Liver (tissue), 8 donors: ENCODE measurements at regions not wholly inside any gene's neighbourhood (a gene's known extent, or its start where the extent isn't known, plus 50 kb on each side); places are given as distances from the start of the nearest gene placed in this dataset.

Experiments used
- DNase-seq: peaks from one replicate; pipeline ENCODE4 v3.0.0-alpha.2; 2017; ENCODE audit warnings: low spot score
- H3K27ac ChIP-seq, 2 donors: one replicate each; pipeline ENCODE4 v1.7.0; 2013; ENCODE audit warnings: inconsistent platforms in 2 of 2, low read length in 2 of 2, control low read depth in 1 of 2, low read depth in 1 of 2, mild to moderate bottlenecking in 1 of 2
- H3K27me3 ChIP-seq, 4 donors: one replicate each; pipeline versions ENCODE4 v1.6.1 to v1.7.0; 2013; ENCODE audit warnings: low read length in 3 of 4, inconsistent platforms in 1 of 4, mild to moderate bottlenecking in 1 of 4, moderate library complexity in 1 of 4; ENCODE audit not compliant: control insufficient read depth in 4 of 4, insufficient read depth in 4 of 4
- H3K36me3 ChIP-seq, 4 donors: one replicate each; pipeline versions ENCODE4 v1.6.1 to v1.7.0; 2013; ENCODE audit warnings: low read length in 3 of 4, mild to moderate bottlenecking in 3 of 4, low read depth in 1 of 4, moderate library complexity in 1 of 4; ENCODE audit not compliant: control insufficient read depth in 4 of 4, insufficient read depth in 3 of 4
- H3K4me1 ChIP-seq, 4 donors: one replicate each; pipeline versions ENCODE4 v1.6.1 to v1.7.0; 2013; ENCODE audit warnings: low read length in 3 of 4, mild to moderate bottlenecking in 3 of 4, moderate library complexity in 1 of 4; ENCODE audit not compliant: control insufficient read depth in 4 of 4, insufficient read depth in 4 of 4
- H3K4me3 ChIP-seq, 3 donors: one replicate each; pipeline versions ENCODE4 v1.6.1 to v1.7.0; 2013; ENCODE audit warnings: low read length in 3 of 3, control low read depth in 1 of 3, low read depth in 1 of 3, mild to moderate bottlenecking in 1 of 3
- H3K9ac ChIP-seq, 2 donors: one replicate each; pipeline ENCODE4 v1.7.0; 2013; ENCODE audit warnings: low read length in 2 of 2, mild to moderate bottlenecking in 2 of 2, moderate library complexity in 2 of 2, control low read depth in 1 of 2, low read depth in 1 of 2
- H3K9me3 ChIP-seq, 4 donors: one replicate each; pipeline versions ENCODE4 v1.6.1 to v1.7.0; 2013; ENCODE audit warnings: low read length in 3 of 4; ENCODE audit not compliant: control insufficient read depth in 4 of 4
- ATF3 ChIP-seq: IDR thresholded peaks from 2 replicates; pipeline ENCODE4 v1.6.1; 2016; ENCODE audit warnings: antibody characterized with exemption
- CTCF ChIP-seq: fragments of 150-350 bp; IDR thresholded peaks from 2 replicates; pipeline ENCODE4 v1.5.1; 2017; ENCODE audit warnings: improper control_type of control experiment, low read depth, low read length; ENCODE audit not compliant: missing input control
- EGR1 ChIP-seq, 2 donors: IDR thresholded peaks; 2 replicates each; pipeline ENCODE4 v1.6.1; 2016 to 2018; ENCODE audit warnings: antibody characterized with exemption in 2 of 2, low read depth in 2 of 2
- FOXA2 ChIP-seq: IDR thresholded peaks from 2 replicates; pipeline ENCODE4 v1.6.1; 2016; ENCODE audit warnings: antibody characterized with exemption
- GABPA ChIP-seq, 2 donors: IDR thresholded peaks in 1 of 2; conservative IDR thresholded peaks in 1 of 2; 2 replicates each; pipeline ENCODE4 v1.6.1; 2016; ENCODE audit warnings: antibody characterized with exemption in 2 of 2, mild to moderate bottlenecking in 1 of 2, moderate library complexity in 1 of 2
- HNF4A ChIP-seq, 2 donors: conservative IDR thresholded peaks; 2 replicates each; pipeline ENCODE4 v1.6.1; 2016; ENCODE audit warnings: antibody characterized with exemption in 2 of 2, mild to moderate bottlenecking in 2 of 2
- HNF4G ChIP-seq: IDR thresholded peaks from 2 replicates; pipeline ENCODE4 v1.6.1; 2016; ENCODE audit warnings: antibody characterized with exemption
- JUND ChIP-seq, 2 donors: IDR thresholded peaks; 2 replicates each; pipeline ENCODE4 v1.6.1; 2016; ENCODE audit warnings: antibody characterized with exemption in 2 of 2
- NR2F2 ChIP-seq: IDR thresholded peaks from 2 replicates; pipeline ENCODE4 v1.6.1; 2016; ENCODE audit warnings: antibody characterized with exemption
- RAD21 ChIP-seq, 2 donors: IDR thresholded peaks; 2 replicates each; pipeline ENCODE4 v1.6.1; 2016; ENCODE audit warnings: antibody characterized with exemption in 2 of 2, mild to moderate bottlenecking in 2 of 2
- RXRA ChIP-seq, 2 donors: IDR thresholded peaks; 2 replicates each; pipeline ENCODE4 v1.6.1; 2017 to 2018; ENCODE audit warnings: antibody characterized with exemption in 2 of 2, mild to moderate bottlenecking in 1 of 2
- SP1 ChIP-seq: IDR thresholded peaks from 2 replicates; pipeline ENCODE4 v1.6.1; 2018; ENCODE audit warnings: antibody characterized with exemption, mild to moderate bottlenecking
- TAF1 ChIP-seq: conservative IDR thresholded peaks from 2 replicates; pipeline ENCODE4 v1.6.1; 2016; ENCODE audit warnings: antibody characterized with exemption, mild to moderate bottlenecking
- YY1 ChIP-seq: IDR thresholded peaks from 2 replicates; pipeline ENCODE4 v1.6.1; 2016; ENCODE audit warnings: antibody characterized with exemption, mild to moderate bottlenecking
- WGBS: extraction: QIAGEN DNeasy Blood & Tissue Kit; methylation state at CpG from one replicate; pipeline ENCODE4 v1.1.7; 2013; 5-methylcytosine and 5-hydroxymethylcytosine counted together
- donor health status: healthy.
- donor health status: healthy.
- donor health status: healthy.
- donor health status: healthy.
- donor health status: healthy.

- Histone ChIP-seq H3K36me3 (no peaks in the 10 kb centered on the region), H3K9ac (no peak overlapping the region), H3K4me1 (peaks cover 0 to 2% (median 0%) of the 10 kb centered on the region in 4 donors), H3K27me3 (no peaks in the 10 kb centered on the region), H3K9me3 (no peaks in the 10 kb centered on the region), H3K4me3 (no peak overlapping the region), H3K27ac (no peak overlapping the region)
- WGBS, result 73% methylated on average over 9 of the region's 9 CpGs
- DNase-seq, result no peak
- TF ChIP-seq RXRA (IDR thresholded peaks at IDR 0.05) (no peak), RAD21 (IDR thresholded peaks at IDR 0.05) (no peak), JUND (IDR thresholded peaks at IDR 0.05) (no peak), ATF3 (no peak), HNF4G (no peak), HNF4A (conservative IDR thresholded peaks at IDR 0.05) (no peak), GABPA (IDR thresholded peaks at IDR 0.05 in 1 of 2, conservative IDR thresholded peaks at IDR 0.05 in 1 of 2) (no peak), TAF1 (no peak), EGR1 (IDR thresholded peaks at IDR 0.05; ENCODE audit: low read depth in 2 of 2) (no peak)
Measured at GRCh38 chr4:173704201-173704600, 174.2 kb upstream of the HAND2 start.

GRCh38 chr4:173703021-173703420 is 173.0 kb upstream of the HAND2 start:
- H3K9ac ChIP-seq, result no peak overlapping the region
- no peak for TF ChIP-seq EGR1 (IDR thresholded peaks at IDR 0.05; ENCODE audit: low read depth in 2 of 2)
- no peak for TF ChIP-seq ATF3
- TF ChIP-seq HNF4A (conservative IDR thresholded peaks at IDR 0.05), result no peak
- TF ChIP-seq HNF4G, result no peak
- TF ChIP-seq RAD21 (IDR thresholded peaks at IDR 0.05), result no peak
- H3K36me3 ChIP-seq, result no peaks in the 10 kb centered on the region
- H3K9me3 ChIP-seq, result no peaks in the 10 kb centered on the region
- DNase-seq, result no peak
- no peaks in the 10 kb centered on the region for H3K27me3 ChIP-seq
- WGBS, result 67% methylated on average over 4 of the region's 4 CpGs
- H3K4me3 ChIP-seq, result no peak overlapping the region
- no peak overlapping the region for H3K27ac ChIP-seq
- H3K4me1 ChIP-seq, result peaks cover 0 to 8% (median 0%) of the 10 kb centered on the region in 4 donors

GRCh38 chr4:173700650-173701049 is 170.6 kb upstream of the HAND2 start:
- no peak for TF ChIP-seq RAD21 (IDR thresholded peaks at IDR 0.05)
- TF ChIP-seq ATF3, result no peak
- TF ChIP-seq CTCF, result no peak
- TF ChIP-seq HNF4A (conservative IDR thresholded peaks at IDR 0.05), result no peak
- TF ChIP-seq EGR1 (IDR thresholded peaks at IDR 0.05; ENCODE audit: low read depth in 2 of 2), result no peak
- no peak for TF ChIP-seq JUND (IDR thresholded peaks at IDR 0.05)
- no peak for TF ChIP-seq FOXA2
- TF ChIP-seq GABPA (IDR thresholded peaks at IDR 0.05 in 1 of 2, conservative IDR thresholded peaks at IDR 0.05 in 1 of 2), result no peak
- no peak for TF ChIP-seq YY1
- no peak for TF ChIP-seq SP1
- no peak for TF ChIP-seq RXRA (IDR thresholded peaks at IDR 0.05)
- no peak for TF ChIP-seq NR2F2
- no peak overlapping the region for H3K27ac ChIP-seq
- H3K4me1 ChIP-seq, result peaks cover 0 to 13% (median 0%) of the 10 kb centered on the region in 4 donors
- no peak overlapping the region for H3K4me3 ChIP-seq
- H3K9ac ChIP-seq, result no peak overlapping the region
- DNase-seq, result no peak
- H3K36me3 ChIP-seq, result no peaks in the 10 kb centered on the region
- WGBS, result 80% methylated on average over 4 of the region's 4 CpGs
- no peaks in the 10 kb centered on the region for H3K27me3 ChIP-seq
- H3K9me3 ChIP-seq, result no peaks in the 10 kb centered on the region
